ENCODE measurements at regions not wholly inside any gene's neighbourhood (a gene's known extent, or its start where the extent isn't known, plus 50 kb on each side); places are given as distances from the start of the nearest gene placed in this dataset.

- no peak overlapping the region for H3K27ac ChIP-seq (ENCODE audit: low read depth in 1 of 3, low read length in 2 of 3)
- H3K4me3 ChIP-seq (ENCODE audit: low read depth in 1 of 3, low read length in 3 of 3), result no peak overlapping the region
- WGBS, 3 donors, result 67 to 85% (median 75%) methylated on average over 1 of the region's 1 CpG
- H3K9me3 ChIP-seq (ENCODE audit: control insufficient read depth in 2 of 2, insufficient read depth in 1 of 2, low read depth in 1 of 2, low read length in 1 of 2), result no peaks in the 10 kb centered on the region
- H3K36me3 ChIP-seq (ENCODE audit: control insufficient read depth in 3 of 3, insufficient read depth in 2 of 3, low read depth in 1 of 3, low read length in 3 of 3), result no peaks in the 10 kb centered on the region
- DNase-seq (no peak), FAIRE-seq (no peak)
- no peaks in the 10 kb centered on the region for H3K4me1 ChIP-seq (ENCODE audit: control insufficient read depth in 3 of 3, insufficient read depth in 2 of 3, low read depth in 1 of 3, low read length in 2 of 3)
- no peaks in the 10 kb centered on the region for H3K27me3 ChIP-seq (ENCODE audit: control insufficient read depth in 3 of 3, insufficient read depth in 3 of 3, low read length in 3 of 3)
Observed at GRCh38 chr3:154536751-154537150, 106.8 kb upstream of the GPR149 start.

GRCh38 chr3:154522036-154522602, 92.1 kb upstream of the GPR149 start:
- Histone ChIP-seq H3K4me3 (ENCODE audit: low read depth in 1 of 3, low read length in 3 of 3) (no peak overlapping the region), H3K27ac (ENCODE audit: low read depth in 1 of 3, low read length in 2 of 3) (no peak overlapping the region), H3K36me3 (ENCODE audit: control insufficient read depth in 3 of 3, insufficient read depth in 2 of 3, low read depth in 1 of 3, low read length in 3 of 3) (no peaks in the 10 kb centered on the region), H3K4me1 (ENCODE audit: control insufficient read depth in 3 of 3, insufficient read depth in 2 of 3, low read depth in 1 of 3, low read length in 2 of 3) (no peaks in the 10 kb centered on the region), H3K27me3 (ENCODE audit: control insufficient read depth in 3 of 3, insufficient read depth in 3 of 3, low read length in 3 of 3) (peaks cover 0 to 2% (median 0%) of the 10 kb centered on the region in 3 donors), H3K9me3 (ENCODE audit: control insufficient read depth in 2 of 2, insufficient read depth in 1 of 2, low read depth in 1 of 2, low read length in 1 of 2) (no peaks in the 10 kb centered on the region)
- FAIRE-seq (no peak), DNase-seq (no peak)

GRCh38 chr3:154517404-154517803, 87.4 kb upstream of the GPR149 start:
- Histone ChIP-seq H3K4me3 (ENCODE audit: low read depth in 1 of 3, low read length in 3 of 3) (no peak overlapping the region), H3K9me3 (ENCODE audit: control insufficient read depth in 2 of 2, insufficient read depth in 1 of 2, low read depth in 1 of 2, low read length in 1 of 2) (no peaks in the 10 kb centered on the region), H3K27ac (ENCODE audit: low read depth in 1 of 3, low read length in 2 of 3) (no peak overlapping the region), H3K27me3 (ENCODE audit: control insufficient read depth in 3 of 3, insufficient read depth in 3 of 3, low read length in 3 of 3) (no peaks in the 10 kb centered on the region), H3K36me3 (ENCODE audit: control insufficient read depth in 3 of 3, insufficient read depth in 2 of 3, low read depth in 1 of 3, low read length in 3 of 3) (no peaks in the 10 kb centered on the region), H3K4me1 (ENCODE audit: control insufficient read depth in 3 of 3, insufficient read depth in 2 of 3, low read depth in 1 of 3, low read length in 2 of 3) (no peaks in the 10 kb centered on the region)
- 59 to 62% (median 60%) methylated on average over 2 of the region's 2 CpGs for WGBS, 3 donors
- FAIRE-seq (no peak), DNase-seq (no peak)

GRCh38 chr3:154515921-154516320, 85.9 kb upstream of the GPR149 start:
- DNase-seq (no peak), FAIRE-seq (no peak)
- H3K4me3 ChIP-seq (ENCODE audit: low read depth in 1 of 3, low read length in 3 of 3), result no peak overlapping the region
- no peak overlapping the region for H3K27ac ChIP-seq (ENCODE audit: low read depth in 1 of 3, low read length in 2 of 3)
- H3K27me3 ChIP-seq (ENCODE audit: control insufficient read depth in 3 of 3, insufficient read depth in 3 of 3, low read length in 3 of 3), result no peaks in the 10 kb centered on the region
- H3K36me3 ChIP-seq (ENCODE audit: control insufficient read depth in 3 of 3, insufficient read depth in 2 of 3, low read depth in 1 of 3, low read length in 3 of 3), result no peaks in the 10 kb centered on the region
- H3K4me1 ChIP-seq (ENCODE audit: control insufficient read depth in 3 of 3, insufficient read depth in 2 of 3, low read depth in 1 of 3, low read length in 2 of 3), result no peaks in the 10 kb centered on the region
- WGBS, 3 donors, result 80 to 88% (median 86%) methylated on average over 1 of the region's 1 CpG
- no peaks in the 10 kb centered on the region for H3K9me3 ChIP-seq (ENCODE audit: control insufficient read depth in 2 of 2, insufficient read depth in 1 of 2, low read depth in 1 of 2, low read length in 1 of 2)

- Histone ChIP-seq H3K36me3 (ENCODE audit: control insufficient read depth in 3 of 3, insufficient read depth in 2 of 3, low read depth in 1 of 3, low read length in 3 of 3) (no peaks in the 10 kb centered on the region), H3K4me1 (ENCODE audit: control insufficient read depth in 3 of 3, insufficient read depth in 2 of 3, low read depth in 1 of 3, low read length in 2 of 3) (no peaks in the 10 kb centered on the region), H3K4me3 (ENCODE audit: low read depth in 1 of 3, low read length in 3 of 3) (no peak overlapping the region), H3K9me3 (ENCODE audit: control insufficient read depth in 2 of 2, insufficient read depth in 1 of 2, low read depth in 1 of 2, low read length in 1 of 2) (no peaks in the 10 kb centered on the region), H3K27ac (ENCODE audit: low read depth in 1 of 3, low read length in 2 of 3) (no peak overlapping the region), H3K27me3 (ENCODE audit: control insufficient read depth in 3 of 3, insufficient read depth in 3 of 3, low read length in 3 of 3) (no peaks in the 10 kb centered on the region)
- FAIRE-seq, result no peak
- DNase-seq, result no peak
- 53 to 84% (median 70%) methylated on average over 2 of the region's 2 CpGs for WGBS, 3 donors
Observed at GRCh38 chr3:154510780-154511179, 80.8 kb upstream of the GPR149 start.

- 74 to 88% (median 78%) methylated on average over 2 of the region's 2 CpGs for WGBS, 3 donors
- H3K4me3 ChIP-seq (ENCODE audit: low read depth in 1 of 3, low read length in 3 of 3), result no peak overlapping the region
- no peaks in the 10 kb centered on the region for H3K4me1 ChIP-seq (ENCODE audit: control insufficient read depth in 3 of 3, insufficient read depth in 2 of 3, low read depth in 1 of 3, low read length in 2 of 3)
- H3K27ac ChIP-seq (ENCODE audit: low read depth in 1 of 3, low read length in 2 of 3), result no peak overlapping the region
- no peaks in the 10 kb centered on the region for H3K27me3 ChIP-seq (ENCODE audit: control insufficient read depth in 3 of 3, insufficient read depth in 3 of 3, low read length in 3 of 3)
- H3K36me3 ChIP-seq (ENCODE audit: control insufficient read depth in 3 of 3, insufficient read depth in 2 of 3, low read depth in 1 of 3, low read length in 3 of 3), result no peaks in the 10 kb centered on the region
- no peak for DNase-seq
- H3K9me3 ChIP-seq (ENCODE audit: control insufficient read depth in 2 of 2, insufficient read depth in 1 of 2, low read depth in 1 of 2, low read length in 1 of 2), result no peaks in the 10 kb centered on the region
- no peak for FAIRE-seq
Observed at GRCh38 chr3:154507727-154508126, 77.7 kb upstream of the GPR149 start.

GRCh38 chr3:154496978-154497377, 67.0 kb upstream of the GPR149 start:
- Histone ChIP-seq H3K9me3 (ENCODE audit: control insufficient read depth in 2 of 2, insufficient read depth in 1 of 2, low read depth in 1 of 2, low read length in 1 of 2) (no peaks in the 10 kb centered on the region), H3K36me3 (ENCODE audit: control insufficient read depth in 3 of 3, insufficient read depth in 2 of 3, low read depth in 1 of 3, low read length in 3 of 3) (no peaks in the 10 kb centered on the region), H3K27ac (ENCODE audit: low read depth in 1 of 3, low read length in 2 of 3) (no peak overlapping the region), H3K4me3 (ENCODE audit: low read depth in 1 of 3, low read length in 3 of 3) (no peak overlapping the region), H3K4me1 (ENCODE audit: control insufficient read depth in 3 of 3, insufficient read depth in 2 of 3, low read depth in 1 of 3, low read length in 2 of 3) (no peaks in the 10 kb centered on the region), H3K27me3 (ENCODE audit: control insufficient read depth in 3 of 3, insufficient read depth in 3 of 3, low read length in 3 of 3) (no peaks in the 10 kb centered on the region)
- FAIRE-seq, result no peak
- no peak for DNase-seq
- WGBS, 3 donors, result 76 to 87% (median 79%) methylated on average over 2 of the region's 2 CpGs

GRCh38 chr3:154496540-154496939, 66.5 kb upstream of the GPR149 start:
- WGBS, 3 donors, result 83 to 91% (median 83%) methylated on average over 2 of the region's 2 CpGs
- Histone ChIP-seq H3K4me3 (ENCODE audit: low read depth in 1 of 3, low read length in 3 of 3) (no peak overlapping the region), H3K27me3 (ENCODE audit: control insufficient read depth in 3 of 3, insufficient read depth in 3 of 3, low read length in 3 of 3) (no peaks in the 10 kb centered on the region), H3K9me3 (ENCODE audit: control insufficient read depth in 2 of 2, insufficient read depth in 1 of 2, low read depth in 1 of 2, low read length in 1 of 2) (no peaks in the 10 kb centered on the region), H3K27ac (ENCODE audit: low read depth in 1 of 3, low read length in 2 of 3) (no peak overlapping the region), H3K36me3 (ENCODE audit: control insufficient read depth in 3 of 3, insufficient read depth in 2 of 3, low read depth in 1 of 3, low read length in 3 of 3) (no peaks in the 10 kb centered on the region), H3K4me1 (ENCODE audit: control insufficient read depth in 3 of 3, insufficient read depth in 2 of 3, low read depth in 1 of 3, low read length in 2 of 3) (no peaks in the 10 kb centered on the region)
- DNase-seq (no peak), FAIRE-seq (no peak)

- no peaks in the 10 kb centered on the region for H3K36me3 ChIP-seq (ENCODE audit: control insufficient read depth in 3 of 3, insufficient read depth in 2 of 3, low read depth in 1 of 3, low read length in 3 of 3)
- H3K4me1 ChIP-seq (ENCODE audit: control insufficient read depth in 3 of 3, insufficient read depth in 2 of 3, low read depth in 1 of 3, low read length in 2 of 3), result no peaks in the 10 kb centered on the region
- 63 to 79% (median 70%) methylated on average over 9 of the region's 9 CpGs for WGBS, 3 donors
- FAIRE-seq (no peak), DNase-seq (no peak)
- H3K9me3 ChIP-seq (ENCODE audit: control insufficient read depth in 2 of 2, insufficient read depth in 1 of 2, low read depth in 1 of 2, low read length in 1 of 2), result no peaks in the 10 kb centered on the region
- no peak overlapping the region for H3K27ac ChIP-seq (ENCODE audit: low read depth in 1 of 3, low read length in 2 of 3)
- H3K4me3 ChIP-seq (ENCODE audit: low read depth in 1 of 3, low read length in 3 of 3), result no peak overlapping the region
- no peaks in the 10 kb centered on the region for H3K27me3 ChIP-seq (ENCODE audit: control insufficient read depth in 3 of 3, insufficient read depth in 3 of 3, low read length in 3 of 3)
Observed at GRCh38 chr3:154486949-154487348, 57.0 kb upstream of the GPR149 start.

All from small intestine (tissue), 7 donors.